MM.1S (cell line): ENCODE measurements at regions not wholly inside any gene's neighbourhood (a gene's known extent, or its start where the extent isn't known, plus 50 kb on each side); places are given as distances from the start of the nearest gene placed in this dataset.

Experiments
- DNase-seq: peaks from one replicate; pipeline ENCODE4 v3.0.0-alpha.2; 2015
- H2AFZ ChIP-seq: fragments of 300-600 bp; sonication (generic); 2 replicates; pipeline ENCODE4 v1.6.0; 2016; ENCODE audit warnings: antibody characterized with exemption, low read length
- H3F3A ChIP-seq: fragments of 300-600 bp; sonication (generic); 2 replicates; pipeline ENCODE4 v1.6.1; 2016; ENCODE audit warnings: mild to moderate bottlenecking, antibody characterized with exemption, low read length, moderate library complexity, mixed read lengths; ENCODE audit not compliant: insufficient read depth
- H3K27ac ChIP-seq: fragments of 300-600 bp; sonication (generic); 2 replicates; pipeline ENCODE4 v1.5.1; 2016; ENCODE audit warnings: mild to moderate bottlenecking, low read length
- H3K27me3 ChIP-seq: fragments of 300-600 bp; sonication (generic); replicated peaks from 2 replicates; pipeline ENCODE4 v1.6.0; 2016; ENCODE audit warnings: low read length; ENCODE audit not compliant: insufficient read depth
- H3K36me3 ChIP-seq: fragments of 300-600 bp; sonication (generic); replicated peaks from 2 replicates; pipeline ENCODE4 v1.6.1; 2016; ENCODE audit warnings: mild to moderate bottlenecking, low read length, mixed read lengths; ENCODE audit not compliant: insufficient read depth
- H3K4me1 ChIP-seq: fragments of 300-600 bp; sonication (generic); 2 replicates; pipeline ENCODE4 v1.6.1; 2016; ENCODE audit warnings: low read length, mixed read lengths
- H3K4me2 ChIP-seq: fragments of 300-600 bp; sonication (generic); 2 replicates; pipeline ENCODE4 v1.6.0; 2016; ENCODE audit warnings: low read depth, low read length
- H3K4me3 ChIP-seq: fragments of 300-600 bp; sonication (generic); 2 replicates; pipeline ENCODE4 v1.5.1; 2016; ENCODE audit warnings: low read length, mixed read lengths
- H3K79me2 ChIP-seq: fragments of 300-600 bp; sonication (generic); 2 replicates; pipeline ENCODE4 v1.6.1; 2016; ENCODE audit warnings: mixed run types, low read length, mixed read lengths
- H3K9ac ChIP-seq: fragments of 300-600 bp; sonication (generic); 2 replicates; pipeline ENCODE4 v1.6.1; 2016; ENCODE audit warnings: low read length, mixed read lengths
- H3K9me2 ChIP-seq: fragments of 300-600 bp; sonication (generic); replicated peaks from 2 replicates; pipeline ENCODE4 v1.6.1; 2016; ENCODE audit warnings: mild to moderate bottlenecking, low read length, mixed read lengths; ENCODE audit not compliant: insufficient read depth
- H3K9me3 ChIP-seq: fragments of 300-600 bp; sonication (generic); replicated peaks from 2 replicates; pipeline ENCODE4 v1.6.1; 2016; ENCODE audit warnings: mild to moderate bottlenecking, low read length, mixed read lengths; ENCODE audit not compliant: insufficient read depth
- H4K20me1 ChIP-seq: fragments of 300-600 bp; sonication (generic); 2 replicates; pipeline ENCODE4 v1.6.1; 2016; ENCODE audit warnings: mild to moderate bottlenecking, low read length, moderate library complexity, mixed read lengths; ENCODE audit not compliant: insufficient read depth
- EZH2 ChIP-seq: fragments of 300-600 bp; sonication (generic); optimal IDR thresholded peaks from 2 replicates; pipeline ENCODE3; 2017; ENCODE audit warnings: low read depth, mild to moderate bottlenecking, antibody characterized with exemption, low read length, mixed read lengths
- EZH2phosphoT487 ChIP-seq: fragments of 300-600 bp; sonication (generic); IDR thresholded peaks from 2 replicates; pipeline ENCODE4 v1.6.1; 2018; ENCODE audit warnings: antibody characterized with exemption, low read length
- TF ChIP-seq, protein P1 (sequence below): fragments of 300-600 bp; sonication (generic); IDR thresholded peaks from 2 replicates; pipeline ENCODE4 v1.5.1; 2016; ENCODE audit warnings: antibody characterized with exemption, low read length, mixed read lengths

GRCh38 chr2:139556789-139557188, 776.6 kb upstream of the NXPH2 start:
- Histone ChIP-seq H4K20me1 (no peaks in the 10 kb centered on the region), H3K36me3 (no peaks in the 10 kb centered on the region), H3K9ac (no peak overlapping the region), H3K27ac (no peak overlapping the region), H3K4me3 (no peak overlapping the region), H3K27me3 (no peaks in the 10 kb centered on the region), H3K4me2 (no peak overlapping the region), H3K4me1 (no peaks in the 10 kb centered on the region), H3F3A (no peaks in the 10 kb centered on the region), H3K9me3 (no peaks in the 10 kb centered on the region), H3K79me2 (no peaks in the 10 kb centered on the region), H2AFZ (no peak overlapping the region), H3K9me2 (no peaks in the 10 kb centered on the region)
- TF ChIP-seq, protein P1, sequence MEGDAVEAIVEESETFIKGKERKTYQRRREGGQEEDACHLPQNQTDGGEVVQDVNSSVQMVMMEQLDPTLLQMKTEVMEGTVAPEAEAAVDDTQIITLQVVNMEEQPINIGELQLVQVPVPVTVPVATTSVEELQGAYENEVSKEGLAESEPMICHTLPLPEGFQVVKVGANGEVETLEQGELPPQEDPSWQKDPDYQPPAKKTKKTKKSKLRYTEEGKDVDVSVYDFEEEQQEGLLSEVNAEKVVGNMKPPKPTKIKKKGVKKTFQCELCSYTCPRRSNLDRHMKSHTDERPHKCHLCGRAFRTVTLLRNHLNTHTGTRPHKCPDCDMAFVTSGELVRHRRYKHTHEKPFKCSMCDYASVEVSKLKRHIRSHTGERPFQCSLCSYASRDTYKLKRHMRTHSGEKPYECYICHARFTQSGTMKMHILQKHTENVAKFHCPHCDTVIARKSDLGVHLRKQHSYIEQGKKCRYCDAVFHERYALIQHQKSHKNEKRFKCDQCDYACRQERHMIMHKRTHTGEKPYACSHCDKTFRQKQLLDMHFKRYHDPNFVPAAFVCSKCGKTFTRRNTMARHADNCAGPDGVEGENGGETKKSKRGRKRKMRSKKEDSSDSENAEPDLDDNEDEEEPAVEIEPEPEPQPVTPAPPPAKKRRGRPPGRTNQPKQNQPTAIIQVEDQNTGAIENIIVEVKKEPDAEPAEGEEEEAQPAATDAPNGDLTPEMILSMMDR, result no peak
- TF ChIP-seq EZH2 (no peak), EZH2phosphoT487 (no peak)
- DNase-seq, result no peak

DNA sequence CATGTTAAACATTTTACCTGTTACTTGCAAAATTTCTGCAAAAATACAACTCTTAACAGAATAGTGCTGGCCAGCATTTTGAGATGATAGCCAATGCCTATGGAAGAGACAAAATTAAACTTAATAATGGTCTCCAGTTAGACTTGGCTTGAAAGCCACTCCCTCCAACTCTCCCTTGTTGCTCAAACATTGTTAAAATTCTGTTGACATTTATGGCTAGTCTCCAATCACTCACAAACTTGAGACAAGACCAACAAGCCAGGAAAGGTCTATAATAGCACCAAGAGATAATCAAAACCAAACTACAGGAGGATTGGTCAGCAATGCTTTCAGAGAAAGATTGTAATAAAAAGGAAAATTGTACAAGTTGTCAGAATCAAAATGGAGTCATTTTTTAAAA, 770.7 kb upstream of the NXPH2 start:
- no peak for DNase-seq
- TF ChIP-seq EZH2phosphoT487 (no peak), EZH2 (no peak)
- TF ChIP-seq, protein P1, result no peak
- Histone ChIP-seq H3K36me3 (no peaks in the 10 kb centered on the region), H3K4me1 (no peaks in the 10 kb centered on the region), H4K20me1 (no peaks in the 10 kb centered on the region), H3F3A (no peaks in the 10 kb centered on the region), H3K9me2 (no peaks in the 10 kb centered on the region), H3K79me2 (no peaks in the 10 kb centered on the region), H3K27me3 (no peaks in the 10 kb centered on the region), H3K27ac (no peak overlapping the region), H3K4me3 (no peak overlapping the region), H3K9ac (no peak overlapping the region), H3K4me2 (no peak overlapping the region), H3K9me3 (no peaks in the 10 kb centered on the region), H2AFZ (no peak overlapping the region)

DNA sequence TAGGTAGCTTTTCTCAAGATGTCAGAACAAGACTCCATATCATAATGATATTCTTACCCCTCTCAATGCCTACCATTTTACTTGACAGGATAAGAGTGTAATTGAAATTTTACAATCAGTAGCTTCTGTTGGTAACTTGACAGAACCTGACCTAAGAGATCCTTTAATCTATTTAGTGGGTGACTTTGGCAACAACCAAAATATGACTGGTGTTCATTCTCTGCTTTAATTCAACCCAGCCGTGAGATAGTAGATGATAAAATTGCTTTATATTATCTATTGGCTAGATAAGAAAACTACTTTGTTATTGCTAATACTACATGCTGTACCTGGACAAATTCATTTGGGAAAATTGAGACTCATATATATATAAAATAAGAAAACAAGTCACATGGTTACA, 770.2 kb upstream of the NXPH2 start:
- Histone ChIP-seq H3K4me1 (no peaks in the 10 kb centered on the region), H3K4me3 (no peak overlapping the region), H4K20me1 (no peaks in the 10 kb centered on the region), H3K9me3 (no peaks in the 10 kb centered on the region), H2AFZ (no peak overlapping the region), H3K4me2 (no peak overlapping the region), H3K9ac (no peak overlapping the region), H3K36me3 (no peaks in the 10 kb centered on the region), H3K9me2 (no peaks in the 10 kb centered on the region), H3K27me3 (no peaks in the 10 kb centered on the region), H3K79me2 (no peaks in the 10 kb centered on the region), H3K27ac (no peak overlapping the region), H3F3A (no peaks in the 10 kb centered on the region)
- no peak for DNase-seq
- TF ChIP-seq EZH2 (no peak), EZH2phosphoT487 (no peak)
- TF ChIP-seq, protein P1, result no peak
